Neural crest cell (in vitro differentiated cells): ENCODE measurements at regions not wholly inside any gene's neighbourhood (a gene's known extent, or its start where the extent isn't known, plus 50 kb on each side); places are given as distances from the start of the nearest gene placed in this dataset.

ENCODE experiments used
- DNase-seq: peaks from one replicate; pipeline ENCODE4 v3.0.0; 2021; ENCODE audit warnings: low read depth, mixed read lengths, low spot score
- H3K27ac Mint-ChIP-seq: one replicate; pipeline ENCODE4 v1.8.0; 2021; ENCODE audit warnings: mild to moderate bottlenecking, mixed read lengths; ENCODE audit not compliant: unreplicated experiment
- H3K27me3 Mint-ChIP-seq: 2 replicates; pipeline ENCODE4 v1.8.0; 2021; ENCODE audit warnings: low read depth, mild to moderate bottlenecking, mixed read lengths
- H3K36me3 Mint-ChIP-seq: 2 replicates; pipeline ENCODE4 v1.8.0; 2021; ENCODE audit warnings: low read depth, mild to moderate bottlenecking, mixed read lengths
- H3K4me1 Mint-ChIP-seq: 2 replicates; pipeline ENCODE4 v1.8.0; 2021; ENCODE audit warnings: mixed read lengths
- H3K4me3 Mint-ChIP-seq: one replicate; pipeline ENCODE4 v1.8.0; 2021; ENCODE audit warnings: mild to moderate bottlenecking, mixed read lengths
- H3K9me3 Mint-ChIP-seq: 2 replicates; pipeline ENCODE4 v1.8.0; 2021; ENCODE audit warnings: mixed read lengths
- CTCF ChIP-seq: fragments of 200-600 bp; sonication (generic); conservative IDR thresholded peaks from 2 replicates; pipeline ENCODE4 v1.5.0; 2021; ENCODE audit warnings: antibody characterized with exemption, mild to moderate bottlenecking

GRCh38 chr4:187021436-187022205 is 298.0 kb upstream of the FAT1 start:
- H3K9me3 Mint-ChIP-seq: peaks cover 2% of the 10 kb centered on the region
- H3K4me1 Mint-ChIP-seq: no peaks in the 10 kb centered on the region
- no peak overlapping the region for H3K4me3 Mint-ChIP-seq
- H3K27ac Mint-ChIP-seq: no peak overlapping the region
- TF ChIP-seq CTCF: no peak
- H3K36me3 Mint-ChIP-seq: no peaks in the 10 kb centered on the region
- no peak for DNase-seq
- no peaks in the 10 kb centered on the region for H3K27me3 Mint-ChIP-seq

- Mint-ChIP-seq H3K4me3 (no peak overlapping the region), H3K27me3 (no peaks in the 10 kb centered on the region), H3K4me1 (no peaks in the 10 kb centered on the region), H3K9me3 (peaks cover 2% of the 10 kb centered on the region), H3K27ac (no peak overlapping the region), H3K36me3 (no peaks in the 10 kb centered on the region)
- no peak for TF ChIP-seq CTCF
- DNase-seq: no peak
These were observed 303.6 kb upstream of the FAT1 start for GRCh38 chr4:187027272-187027671.

- Mint-ChIP-seq H3K27me3 (peaks cover 2% of the 10 kb centered on the region), H3K4me3 (no peak overlapping the region), H3K9me3 (peaks cover 2% of the 10 kb centered on the region), H3K36me3 (peaks cover 2% of the 10 kb centered on the region), H3K27ac (no peak overlapping the region), H3K4me1 (no peaks in the 10 kb centered on the region)
- TF ChIP-seq CTCF: no peak
- no peak for DNase-seq
These were observed 318.6 kb upstream of the FAT1 start for GRCh38 chr4:187042251-187042650.

- Mint-ChIP-seq H3K4me1 (no peaks in the 10 kb centered on the region), H3K9me3 (peaks cover 7% of the 10 kb centered on the region), H3K27ac (no peak overlapping the region), H3K4me3 (no peak overlapping the region), H3K36me3 (peaks cover 2% of the 10 kb centered on the region), H3K27me3 (peaks cover 2% of the 10 kb centered on the region)
- TF ChIP-seq CTCF: no peak
- no peak for DNase-seq
These were observed 322.8 kb upstream of the FAT1 start for GRCh38 chr4:187046471-187046870.

GRCh38 chr4:187059021-187059420 is 335.4 kb upstream of the FAT1 start:
- Mint-ChIP-seq H3K27me3 (no peaks in the 10 kb centered on the region), H3K4me1 (no peaks in the 10 kb centered on the region), H3K36me3 (no peaks in the 10 kb centered on the region), H3K9me3 (no peaks in the 10 kb centered on the region), H3K27ac (no peak overlapping the region), H3K4me3 (no peak overlapping the region)
- TF ChIP-seq CTCF: no peak
- DNase-seq: no peak
